Sciatic nerve (tissue), 2 donors: ENCODE measurements at regions not wholly inside any gene's neighbourhood (a gene's known extent, or its start where the extent isn't known, plus 50 kb on each side); places are given as distances from the start of the nearest gene placed in this dataset.
A peak's percentile ranks its signal among the peaks of the same experiment; 100 is the strongest.

Source experiments
- ATAC-seq: fragments of 200-7000 bp; cut with Tn5 transposase; one replicate; pipeline ENCODE4 v1.9.1; 2020; ENCODE audit warnings: mild to moderate bottlenecking, moderate library complexity
- DNase-seq: peaks from one replicate; pipeline ENCODE4 v3.0.0-alpha.2; 2020; ENCODE audit warnings: low spot score
- intact Hi-C: fragments of 100-400 bp; cut with DNase I; formaldehyde crosslinking; loops from one replicate; pipeline ENCODE4 v1.14.2; 2022
- donor health status: DM: no; HTN: no; CAD: no.
- donor health status: DM: no; HTN: no; CAD: no.

DNA sequence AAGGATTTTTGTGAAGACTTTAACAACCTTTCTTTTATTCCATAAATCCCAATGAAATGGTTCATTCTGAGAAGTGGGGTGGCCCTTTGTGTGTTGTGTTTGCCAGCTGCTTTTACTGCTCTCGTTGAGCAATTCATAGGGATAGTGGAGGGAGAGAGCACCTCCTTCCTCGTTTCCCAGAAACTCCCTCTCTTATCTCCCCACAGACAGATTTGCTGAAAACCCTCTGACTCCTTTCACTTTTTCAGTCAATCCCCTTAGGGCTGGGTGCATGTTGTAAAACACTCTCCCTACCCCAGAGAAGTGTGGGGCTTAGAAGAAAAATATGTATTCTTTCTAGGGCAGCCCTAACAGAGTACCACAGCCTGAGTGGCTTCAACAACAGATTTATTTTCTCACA lies 557.2 kb upstream of the RGMA start:
- intact Hi-C loops, result no loop called here
- ATAC-seq (no peak), DNase-seq (no peak)

- intact Hi-C loops, result no loop called here
- ATAC-seq, result no peak
Observed at GRCh38 chr15:93645594-93645993, 556.6 kb upstream of the RGMA start.

GRCh38 chr15:93644595-93644994 lies 555.6 kb upstream of the RGMA start:
- intact Hi-C loops, result no loop called here
- DNase-seq (no peak), ATAC-seq (no peak)

More at GRCh38 chr15:93645594-93645993, 556.6 kb upstream of the RGMA start:
- DNase-seq, result no peak

- no peak for ATAC-seq
- intact Hi-C loops, result no loop called here
- DNase-seq, result no peak
Observed at GRCh38 chr15:93640411-93640962, 551.5 kb upstream of the RGMA start.

DNA sequence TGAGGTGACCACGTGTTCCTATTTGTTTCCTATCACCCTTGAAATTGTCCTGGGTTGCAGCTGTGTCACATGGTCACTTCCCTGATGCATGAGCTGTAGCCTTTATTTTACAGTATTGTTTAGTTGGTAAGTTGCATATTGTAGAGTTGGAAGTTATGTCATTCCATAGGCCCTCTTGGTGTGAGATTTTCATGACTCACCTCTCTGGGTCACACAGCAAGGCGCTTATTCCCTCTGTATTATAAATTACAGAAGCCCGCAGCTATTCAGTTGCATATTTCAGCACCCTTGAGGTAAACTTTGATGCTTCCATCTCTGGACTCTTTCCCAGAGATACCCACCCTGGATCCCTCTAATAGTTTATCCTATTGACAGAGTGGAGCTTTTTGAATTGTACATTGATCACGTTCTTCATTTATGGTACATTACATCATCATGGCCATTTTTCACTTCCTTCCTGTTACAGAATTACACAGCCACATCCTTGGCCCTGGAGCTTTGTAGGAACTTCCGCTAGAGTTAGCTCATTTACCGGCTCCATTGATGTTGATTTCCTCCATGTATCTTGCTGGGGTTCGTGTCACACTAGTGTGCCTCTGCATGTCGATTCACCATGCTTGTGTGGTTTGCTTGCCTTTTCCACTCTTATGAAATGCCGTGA lies 543.1 kb upstream of the RGMA start:
- intact Hi-C loops, result no loop called here
- DNase-seq (no peak), ATAC-seq (no peak)

DNA sequence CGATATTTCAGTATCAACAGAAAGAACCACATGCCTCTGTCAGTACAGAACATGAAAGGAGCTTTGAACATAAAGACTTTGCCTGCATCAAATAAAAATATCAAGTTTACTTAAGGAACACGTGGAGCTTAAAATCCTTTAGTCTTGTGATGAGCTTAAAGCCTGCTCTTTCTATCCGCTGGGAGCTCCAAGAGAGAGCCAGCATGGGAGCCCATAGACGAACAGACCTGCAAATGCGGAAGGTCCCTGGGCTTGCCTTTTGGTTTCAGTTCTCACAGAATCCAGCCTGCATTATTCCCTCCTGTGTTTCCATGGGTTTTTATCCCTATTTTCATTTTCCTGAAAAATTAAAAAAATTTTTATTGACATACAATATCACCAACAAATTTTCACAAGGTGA lies 530.6 kb upstream of the RGMA start:
- intact Hi-C loops, result no loop called here
- ATAC-seq, result no peak
- no peak for DNase-seq

DNA sequence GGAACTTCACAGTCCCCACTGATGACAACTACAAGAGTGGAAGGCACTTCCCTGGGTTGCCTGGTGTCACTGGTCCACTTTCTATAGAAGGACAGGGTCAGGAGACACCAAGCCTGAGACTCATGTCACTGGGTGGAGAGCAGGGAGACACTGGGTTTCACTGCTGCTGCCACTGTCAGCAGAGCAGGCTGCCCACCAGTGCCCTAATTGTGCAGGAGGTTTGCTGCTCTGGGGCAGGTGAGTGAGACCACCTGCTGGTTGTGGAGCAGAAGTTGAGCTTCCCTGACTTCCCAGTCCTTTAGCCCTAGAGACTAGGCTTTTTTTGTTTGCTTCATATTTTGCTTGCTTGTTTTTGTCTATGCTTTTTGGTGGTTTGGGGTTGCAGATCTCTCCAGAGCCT lies 528.4 kb upstream of the RGMA start:
- ATAC-seq (no peak), DNase-seq (no peak)
- intact Hi-C loops, result no loop called here

- no peak for DNase-seq
- intact Hi-C loops, result no loop called here
- peak; percentile 68 for ATAC-seq
Observed at GRCh38 chr15:93614386-93615104, 525.5 kb upstream of the RGMA start.

GRCh38 chr15:93613386-93613785 lies 524.4 kb upstream of the RGMA start:
- no peak for DNase-seq
- intact Hi-C loops, result no loop called here
- no peak for ATAC-seq

GRCh38 chr15:93612953-93613352 lies 523.9 kb upstream of the RGMA start:
- intact Hi-C loops, result no loop called here
- ATAC-seq (no peak), DNase-seq (no peak)

- DNase-seq, result no peak
- ATAC-seq, result no peak
- intact Hi-C loops, result no loop called here
Observed at GRCh38 chr15:93610944-93611343, 521.9 kb upstream of the RGMA start.

GRCh38 chr15:93608643-93609148 lies 519.7 kb upstream of the RGMA start:
- no peak for ATAC-seq
- intact Hi-C loops, result no loop called here
- DNase-seq, result no peak

DNA sequence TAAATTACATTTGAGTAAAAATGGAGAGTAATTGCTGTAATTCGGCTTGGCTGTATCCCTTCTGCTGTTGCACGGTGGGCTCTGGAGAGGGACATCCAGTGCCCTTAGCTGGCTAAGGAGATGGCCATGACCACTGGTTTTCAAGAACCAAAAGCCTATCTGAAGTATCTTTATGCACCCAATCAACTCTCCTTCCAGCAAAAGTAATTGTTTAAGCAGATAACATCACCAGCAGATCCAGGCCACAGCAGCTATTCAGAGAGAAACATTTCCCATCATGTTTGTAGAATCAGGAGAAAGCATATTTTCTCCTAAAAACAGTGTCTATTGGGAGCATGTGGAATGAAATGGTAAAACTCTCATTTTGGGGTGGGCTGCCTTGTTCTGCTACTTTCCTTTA lies 514.5 kb upstream of the RGMA start:
- intact Hi-C loops, result no loop called here
- DNase-seq (no peak), ATAC-seq (no peak)

DNA sequence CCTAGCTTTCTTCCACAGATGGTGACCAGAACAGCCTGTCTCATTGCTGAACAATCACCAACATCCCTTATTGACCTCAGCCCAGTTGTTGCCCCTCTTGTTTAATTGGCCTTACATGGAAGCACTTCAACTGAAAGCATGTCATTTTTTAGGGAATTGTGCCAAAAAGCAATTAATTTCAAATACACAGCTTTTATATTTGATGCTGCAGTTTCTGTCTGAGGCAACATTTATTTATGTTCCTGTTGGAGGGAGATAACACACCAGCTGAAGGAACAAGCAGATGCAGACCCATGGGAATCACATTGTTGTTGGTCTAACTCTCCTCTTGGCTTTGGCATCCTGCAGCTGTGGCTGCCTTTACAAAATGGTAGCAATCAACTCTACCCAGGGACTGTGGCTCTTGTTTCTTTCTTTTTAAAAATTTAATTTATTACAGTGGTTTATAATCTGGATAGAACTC lies 498.1 kb upstream of the RGMA start:
- intact Hi-C loops, result no loop called here
- ATAC-seq (peak; percentile 94), DNase-seq (no peak)

DNA sequence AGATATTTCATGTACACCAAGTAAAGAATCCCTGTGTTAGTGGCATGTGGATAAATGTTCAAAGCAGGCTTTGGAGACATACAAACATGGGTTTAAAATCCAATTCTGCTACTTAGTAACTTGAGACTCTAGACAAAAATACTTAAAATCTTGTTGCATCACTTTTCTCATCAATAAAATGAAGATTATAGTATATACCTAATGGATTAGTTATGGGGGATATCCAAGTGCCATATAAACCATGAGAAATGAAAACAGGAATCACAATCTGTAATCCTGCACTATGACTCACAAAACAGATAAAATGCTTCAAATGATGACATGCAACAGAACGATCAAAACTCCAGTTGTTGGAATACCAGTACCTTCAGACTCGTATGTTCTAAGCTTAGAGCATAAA lies 496.0 kb upstream of the RGMA start:
- DNase-seq (no peak), ATAC-seq (no peak)
- intact Hi-C loops, result no loop called here

GRCh38 chr15:93583968-93584367 lies 495.0 kb upstream of the RGMA start:
- no peak for ATAC-seq
- intact Hi-C loops, result no loop called here
- no peak for DNase-seq

- no peak for DNase-seq
- intact Hi-C loops, result no loop called here
- no peak for ATAC-seq
Observed at GRCh38 chr15:93583552-93583951, 494.5 kb upstream of the RGMA start.

DNA sequence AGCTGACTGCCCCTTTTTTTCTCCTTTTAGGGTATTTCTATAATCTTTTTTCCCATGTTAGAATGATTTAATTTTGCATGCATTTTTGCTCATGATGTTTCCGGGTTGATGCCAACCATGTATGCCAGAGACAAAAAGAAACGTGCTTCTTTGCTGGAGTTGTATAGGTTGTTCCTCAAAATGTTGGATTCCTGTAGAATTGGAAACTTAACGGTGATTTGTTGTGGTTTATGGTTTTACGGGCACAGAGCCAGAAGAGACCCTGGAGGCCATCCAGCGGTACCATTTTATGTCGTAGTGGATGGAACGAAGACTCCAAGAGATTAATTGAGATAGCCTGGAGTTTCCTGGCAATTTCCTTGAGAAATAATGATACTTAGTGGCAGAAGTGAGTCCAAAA lies 481.5 kb upstream of the RGMA start:
- no peak for ATAC-seq
- intact Hi-C loops, result no loop called here
- no peak for DNase-seq

GRCh38 chr15:93566762-93567161 lies 477.8 kb upstream of the RGMA start:
- intact Hi-C loops, result no loop called here
- peak; percentile 45 for ATAC-seq
- no peak for DNase-seq

- no peak for DNase-seq
- ATAC-seq, result no peak
- intact Hi-C loops, result no loop called here
Observed at GRCh38 chr15:93565201-93565600, 476.2 kb upstream of the RGMA start.
